RPMI8226 (cell line): ENCODE measurements at regions not wholly inside any gene's neighbourhood (a gene's known extent, or its start where the extent isn't known, plus 50 kb on each side); places are given as distances from the start of the nearest gene placed in this dataset.

Source experiments
- DNase-seq: peaks from one replicate; pipeline ENCODE4 v3.0.0-alpha.2; 2015

DNA sequence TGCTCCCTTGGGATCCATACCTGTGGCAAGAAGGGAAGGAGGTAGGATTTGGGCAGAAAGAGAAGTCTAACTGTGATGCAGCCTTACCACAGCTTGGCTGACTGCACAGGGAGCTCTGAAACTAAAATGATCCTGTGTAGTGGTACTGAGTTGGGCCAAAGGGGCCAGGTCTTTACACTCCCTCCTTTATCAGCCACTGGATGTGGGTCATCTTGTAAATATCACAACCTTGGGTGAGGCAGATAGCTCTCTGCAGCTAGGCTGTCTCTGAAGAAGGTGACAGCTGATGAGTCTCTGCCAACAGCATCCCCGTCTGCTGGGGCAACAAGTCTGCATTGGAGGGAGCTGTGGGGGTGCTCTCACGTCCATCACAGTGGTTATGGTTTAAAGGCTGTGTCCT, 95.9 kb upstream of the CAND1 start:
- no peak for DNase-seq

DNA sequence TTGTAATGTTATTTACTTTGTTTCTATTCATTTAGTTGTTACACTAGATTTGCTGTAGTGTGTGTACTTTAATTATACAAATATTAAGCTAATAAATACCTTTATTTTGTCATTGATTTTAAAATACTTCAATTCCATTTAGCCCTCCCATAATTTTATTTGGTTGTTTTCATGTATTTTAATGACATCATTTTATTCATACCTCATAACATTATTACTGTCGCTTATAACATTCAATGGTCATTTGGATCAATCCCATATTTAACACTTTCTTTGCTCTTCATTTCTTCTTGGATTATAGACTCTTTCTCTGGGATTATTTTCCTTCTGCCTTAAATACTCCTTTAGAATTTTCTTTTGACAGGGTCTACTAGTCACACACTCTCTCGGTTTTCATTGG, 86.6 kb upstream of the CAND1 start:
- no peak for DNase-seq

DNA sequence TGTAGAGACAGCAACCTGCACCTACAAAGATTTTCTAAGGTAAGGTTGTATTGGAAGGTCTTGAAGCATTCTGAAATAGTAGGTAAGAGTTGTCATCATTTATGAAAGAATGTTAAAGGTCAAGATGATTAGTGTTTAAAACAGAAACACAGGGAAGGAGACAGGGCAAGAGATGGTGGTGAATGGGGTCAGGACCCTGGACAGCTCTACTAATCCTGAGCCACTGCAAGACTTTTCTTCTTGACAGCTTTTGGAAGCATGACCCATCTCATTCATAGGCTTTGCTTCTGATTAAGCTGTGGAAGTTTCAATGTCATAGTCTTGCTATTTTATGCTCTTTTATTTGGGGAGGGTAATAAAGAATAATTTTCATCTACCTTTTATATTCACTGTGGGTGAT, 75.5 kb upstream of the CAND1 start:
- peak; percentile 36 for DNase-seq

DNA sequence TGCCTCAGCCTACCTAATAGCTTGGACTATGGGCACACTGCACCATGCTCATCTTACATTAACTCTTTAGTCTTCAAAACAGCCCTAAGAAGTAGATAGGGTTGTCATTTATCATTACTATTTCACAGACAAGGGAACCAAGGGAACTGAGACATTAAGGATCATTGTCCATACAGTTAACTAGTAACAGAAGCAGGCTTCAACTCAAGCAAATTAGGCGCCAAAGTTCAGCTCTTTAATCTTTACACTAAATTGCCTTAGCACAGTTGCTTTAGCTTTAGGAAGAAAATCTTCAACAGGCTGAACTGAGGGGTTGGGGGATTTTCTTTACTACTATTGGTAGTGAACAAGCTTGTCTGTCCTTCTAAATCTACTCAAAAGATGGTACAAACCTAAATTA, 68.8 kb upstream of the CAND1 start:
- no peak for DNase-seq

DNA sequence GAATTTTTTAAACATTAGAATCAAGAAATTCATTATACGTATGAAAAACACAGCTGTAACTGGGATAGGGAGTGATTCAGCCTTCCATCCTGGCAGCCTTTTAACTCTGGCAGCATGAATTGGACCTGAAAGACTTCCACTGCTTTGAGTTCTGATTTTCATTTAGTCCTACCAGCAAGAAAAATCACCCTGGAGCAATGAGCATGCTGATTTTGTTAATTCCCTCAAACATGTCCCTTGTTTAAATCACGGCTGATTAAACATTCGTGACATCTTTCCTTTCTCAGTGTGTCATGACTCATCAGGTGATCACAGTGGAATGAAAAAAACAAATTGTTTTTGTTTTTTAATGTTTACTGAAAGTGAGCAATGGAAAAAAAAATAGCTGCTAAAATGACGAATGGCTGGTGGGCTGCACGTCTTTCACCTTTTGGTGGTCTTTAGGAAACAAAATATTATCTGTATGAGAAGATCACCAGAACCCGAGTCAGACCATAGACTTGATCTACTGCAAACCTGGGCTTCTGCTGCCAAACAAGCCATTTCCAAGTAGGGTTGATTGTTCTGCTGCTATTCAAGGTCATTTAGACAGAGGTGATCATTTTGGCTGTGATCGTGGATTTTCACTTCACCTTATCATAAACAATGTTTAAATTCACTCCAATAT, 67.0 kb upstream of the CAND1 start:
- no peak for DNase-seq

GRCh38 chr12:67202678-67203012, 66.5 kb upstream of the CAND1 start:
- DNase-seq = no peak

GRCh38 chr12:67208281-67209067, 60.7 kb upstream of the CAND1 start:
- no peak for DNase-seq

- DNase-seq = no peak
These were observed 58.1 kb upstream of the CAND1 start for GRCh38 chr12:67211029-67211428.

DNA sequence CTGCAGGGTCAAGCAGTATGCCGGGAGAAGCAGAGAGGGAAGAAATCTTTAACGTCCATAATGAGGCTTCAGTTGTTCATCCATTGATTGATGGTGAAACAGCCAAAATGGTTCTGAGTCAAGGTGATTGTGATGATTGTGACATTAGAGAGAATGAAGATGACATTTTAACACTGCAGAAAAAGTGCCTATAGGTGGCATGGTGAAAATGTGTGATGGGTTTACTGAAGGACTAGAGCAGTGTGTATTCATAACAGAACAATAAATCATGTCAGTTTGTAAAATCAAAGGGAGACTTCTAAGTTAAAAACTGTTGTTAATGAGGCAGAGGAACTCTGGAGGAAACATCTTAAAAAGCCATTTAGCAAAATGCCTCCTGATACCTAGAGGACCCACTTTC, 57.7 kb upstream of the CAND1 start:
- DNase-seq = no peak

DNA sequence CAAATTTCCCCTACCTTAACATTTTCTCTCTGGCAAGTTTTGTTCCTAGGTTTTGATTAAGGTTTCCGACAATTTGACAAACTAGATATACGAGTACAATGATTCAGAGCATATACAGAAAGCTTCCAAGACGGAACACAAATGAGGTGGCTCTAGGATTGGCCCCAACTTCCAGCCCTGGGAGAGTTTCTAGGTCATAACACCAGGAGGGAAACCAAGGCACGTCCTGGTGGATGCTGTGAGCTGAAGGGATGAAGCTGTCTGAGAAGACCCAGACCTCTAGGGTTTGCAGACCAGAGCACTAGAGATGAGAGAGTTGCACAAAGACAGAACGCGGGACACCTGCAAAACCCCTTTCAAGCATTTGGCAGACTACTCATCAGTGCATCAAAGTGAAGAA, 51.5 kb upstream of the CAND1 start:
- DNase-seq = no peak
